IMR-90 (cell line): ENCODE measurements at regions not wholly inside any gene's neighbourhood (a gene's known extent, or its start where the extent isn't known, plus 50 kb on each side); places are given as distances from the start of the nearest gene placed in this dataset.

Experiments used
- POLR2A ChIP-seq: IDR thresholded peaks from 2 replicates; pipeline ENCODE4 v1.6.1; 2012; ENCODE audit warnings: mild to moderate bottlenecking, low read depth, low read length
- RAD21 ChIP-seq: IDR thresholded peaks from 2 replicates; pipeline ENCODE4 v1.6.1; 2012; ENCODE audit warnings: low read length, improper control_type of control experiment
- RCOR1 ChIP-seq: IDR thresholded peaks from 2 replicates; pipeline ENCODE4 v1.6.1; 2012; ENCODE audit warnings: mild to moderate bottlenecking, low read length, improper control_type of control experiment; ENCODE audit not compliant: insufficient replicate concordance
- RFX5 ChIP-seq: IDR thresholded peaks from 2 replicates; pipeline ENCODE4 v1.8.0; 2012; ENCODE audit warnings: low read depth, mild to moderate bottlenecking, low read length, moderate library complexity
- TF ChIP-seq, protein P1 (sequence below): conservative IDR thresholded peaks from 2 replicates; pipeline ENCODE4 v1.5.1; 2012; ENCODE audit warnings: mild to moderate bottlenecking, low read depth, low read length, improper control_type of control experiment
- TF ChIP-seq, protein P2 (sequence below): fragments of 150-350 bp; IDR thresholded peaks from 2 replicates; pipeline ENCODE4 v1.6.1; 2017; ENCODE audit warnings: mild to moderate bottlenecking, antibody characterized with exemption, low read length, low read depth

DNA sequence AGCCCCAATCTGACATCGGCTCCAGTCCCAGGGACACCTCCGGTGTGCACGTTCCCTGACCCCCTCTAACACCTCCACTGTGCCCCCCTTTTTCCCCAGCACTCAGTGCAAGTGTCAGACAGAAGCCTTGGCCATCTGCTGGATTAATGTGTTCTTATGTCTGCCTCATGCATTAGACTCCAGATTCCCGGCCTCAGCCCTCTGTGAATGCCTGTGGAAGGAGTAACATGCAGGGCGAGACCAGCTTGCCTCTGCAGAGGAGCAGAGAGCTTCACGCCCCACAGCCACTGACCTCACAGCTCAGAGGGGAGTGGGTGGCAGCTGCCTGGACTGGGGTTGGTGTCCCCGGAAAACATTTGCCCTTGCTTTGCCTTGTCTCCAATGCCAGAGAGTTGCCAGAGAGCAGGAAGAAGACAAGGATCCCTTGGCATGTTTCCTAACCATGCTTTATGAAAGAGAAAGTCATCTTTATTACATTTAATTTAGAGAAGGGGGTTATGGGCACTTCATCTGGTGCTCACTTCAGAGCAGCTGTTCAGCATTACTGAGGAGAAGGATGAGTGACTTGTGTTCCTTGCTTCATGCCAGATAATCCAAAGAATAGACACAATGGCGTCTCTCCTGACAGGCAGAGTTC lies 91.6 kb upstream of the CXCL12 start:
- no peak for TF ChIP-seq POLR2A
- TF ChIP-seq, protein P1, sequence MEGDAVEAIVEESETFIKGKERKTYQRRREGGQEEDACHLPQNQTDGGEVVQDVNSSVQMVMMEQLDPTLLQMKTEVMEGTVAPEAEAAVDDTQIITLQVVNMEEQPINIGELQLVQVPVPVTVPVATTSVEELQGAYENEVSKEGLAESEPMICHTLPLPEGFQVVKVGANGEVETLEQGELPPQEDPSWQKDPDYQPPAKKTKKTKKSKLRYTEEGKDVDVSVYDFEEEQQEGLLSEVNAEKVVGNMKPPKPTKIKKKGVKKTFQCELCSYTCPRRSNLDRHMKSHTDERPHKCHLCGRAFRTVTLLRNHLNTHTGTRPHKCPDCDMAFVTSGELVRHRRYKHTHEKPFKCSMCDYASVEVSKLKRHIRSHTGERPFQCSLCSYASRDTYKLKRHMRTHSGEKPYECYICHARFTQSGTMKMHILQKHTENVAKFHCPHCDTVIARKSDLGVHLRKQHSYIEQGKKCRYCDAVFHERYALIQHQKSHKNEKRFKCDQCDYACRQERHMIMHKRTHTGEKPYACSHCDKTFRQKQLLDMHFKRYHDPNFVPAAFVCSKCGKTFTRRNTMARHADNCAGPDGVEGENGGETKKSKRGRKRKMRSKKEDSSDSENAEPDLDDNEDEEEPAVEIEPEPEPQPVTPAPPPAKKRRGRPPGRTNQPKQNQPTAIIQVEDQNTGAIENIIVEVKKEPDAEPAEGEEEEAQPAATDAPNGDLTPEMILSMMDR: no peak
- TF ChIP-seq RAD21: no peak
- TF ChIP-seq, protein P2, sequence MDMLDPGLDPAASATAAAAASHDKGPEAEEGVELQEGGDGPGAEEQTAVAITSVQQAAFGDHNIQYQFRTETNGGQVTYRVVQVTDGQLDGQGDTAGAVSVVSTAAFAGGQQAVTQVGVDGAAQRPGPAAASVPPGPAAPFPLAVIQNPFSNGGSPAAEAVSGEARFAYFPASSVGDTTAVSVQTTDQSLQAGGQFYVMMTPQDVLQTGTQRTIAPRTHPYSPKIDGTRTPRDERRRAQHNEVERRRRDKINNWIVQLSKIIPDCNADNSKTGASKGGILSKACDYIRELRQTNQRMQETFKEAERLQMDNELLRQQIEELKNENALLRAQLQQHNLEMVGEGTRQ: no peak
- no peak for TF ChIP-seq RFX5
- TF ChIP-seq RCOR1: no peak
